ENCODE measurements at regions not wholly inside any gene's neighbourhood (a gene's known extent, or its start where the extent isn't known, plus 50 kb on each side); places are given as distances from the start of the nearest gene placed in this dataset.

- no peak for TF ChIP-seq CTCF (conservative IDR thresholded peaks at IDR 0.05)
- no peak for TF ChIP-seq EZH2 (IDR thresholded peaks at IDR 0.05; ENCODE audit: low read depth)
Measured at GRCh38 chr17:6355196-6355595, 79.7 kb downstream of the AIPL1 start.
